ENCODE measurements at regions not wholly inside any gene's neighbourhood (a gene's known extent, or its start where the extent isn't known, plus 50 kb on each side); places are given as distances from the start of the nearest gene placed in this dataset.
"Not testable (repeated sequence)": the region's sequence is repeated elsewhere in the genome, so short reads cannot be mapped to it uniquely, and the experiment has no call there.

- TF ChIP-seq CTCF (IDR thresholded peaks at IDR 0.05; ENCODE audit: low read depth, low read length): no peak
- no peak for DNase-seq (ENCODE audit: extremely low read depth, low read depth)
Measured at GRCh38 chr4:164320847-164321246, 433.1 kb upstream of the SMIM31 start.

GRCh38 chr4:164326056-164326455 is 427.9 kb upstream of the SMIM31 start:
- TF ChIP-seq CTCF (IDR thresholded peaks at IDR 0.05; ENCODE audit: low read depth, low read length): no peak
- no peak for DNase-seq (ENCODE audit: extremely low read depth, low read depth)

- no peak for DNase-seq (ENCODE audit: extremely low read depth, low read depth)
Measured at GRCh38 chr4:164337219-164337944, 416.5 kb upstream of the SMIM31 start.

GRCh38 chr4:164343472-164343976 is 410.4 kb upstream of the SMIM31 start:
- TF ChIP-seq CTCF (IDR thresholded peaks at IDR 0.05; ENCODE audit: low read depth, low read length): no peak
- DNase-seq (ENCODE audit: extremely low read depth, low read depth): no peak

More at GRCh38 chr4:164337219-164337944, 416.5 kb upstream of the SMIM31 start:
- TF ChIP-seq CTCF (IDR thresholded peaks at IDR 0.05; ENCODE audit: low read depth, low read length): no peak

- no peak for DNase-seq (ENCODE audit: extremely low read depth, low read depth)
- no peak for TF ChIP-seq CTCF (IDR thresholded peaks at IDR 0.05; ENCODE audit: low read depth, low read length)
Measured at GRCh38 chr4:164345756-164346155, 408.2 kb upstream of the SMIM31 start.

GRCh38 chr4:164350061-164350460 is 403.9 kb upstream of the SMIM31 start:
- no peak for DNase-seq (ENCODE audit: extremely low read depth, low read depth)
- TF ChIP-seq CTCF (IDR thresholded peaks at IDR 0.05; ENCODE audit: low read depth, low read length): no peak

- not testable (repeated sequence) for DNase-seq (ENCODE audit: extremely low read depth, low read depth)
Measured at GRCh38 chr4:164350716-164351115, 403.2 kb upstream of the SMIM31 start.

- TF ChIP-seq CTCF (IDR thresholded peaks at IDR 0.05; ENCODE audit: low read depth, low read length): no peak
Measured at GRCh38 chr4:164357957-164358356, 396.0 kb upstream of the SMIM31 start.

More at GRCh38 chr4:164357957-164358356, 396.0 kb upstream of the SMIM31 start:
- DNase-seq (ENCODE audit: extremely low read depth, low read depth): no peak

Measured in AG09319 (cell line).